Lung (tissue), 11 donors: ENCODE measurements at regions not wholly inside any gene's neighbourhood (a gene's known extent, or its start where the extent isn't known, plus 50 kb on each side); places are given as distances from the start of the nearest gene placed in this dataset.

ENCODE experiments used
- ATAC-seq: fragments of 200-7000 bp; cut with Tn5 transposase; one replicate; pipeline ENCODE4 v1.9.1; 2020; ENCODE audit warnings: moderate number of reproducible peaks; ENCODE audit not compliant: insufficient read depth, low FRiP score
- DNase-seq, 3 donors: peaks; one replicate each; pipeline ENCODE4 v3.0.0-alpha.2; 2013 to 2017
- H3K27ac ChIP-seq, 2 donors: one replicate each; pipeline ENCODE4 v1.5.1; 2013; ENCODE audit warnings: mild to moderate bottlenecking in 2 of 2, moderate library complexity in 2 of 2, control low read depth in 1 of 2, inconsistent platforms in 1 of 2, low read depth in 1 of 2, low read length in 1 of 2
- H3K27me3 ChIP-seq, 3 donors: one replicate each; pipeline ENCODE4 v1.5.1; 2013; ENCODE audit warnings: low read length in 2 of 3; ENCODE audit not compliant: control insufficient read depth in 3 of 3, insufficient read depth in 3 of 3
- H3K36me3 ChIP-seq, 4 donors: one replicate each; pipeline ENCODE4 v1.5.1; 2013; ENCODE audit warnings: low read length in 4 of 4, mild to moderate bottlenecking in 1 of 4, moderate library complexity in 1 of 4; ENCODE audit not compliant: control insufficient read depth in 4 of 4, insufficient read depth in 4 of 4
- H3K4me1 ChIP-seq, 5 donors: one replicate each; pipeline ENCODE4 v1.5.1; 2013; ENCODE audit warnings: low read length in 5 of 5, mild to moderate bottlenecking in 2 of 5, moderate library complexity in 1 of 5; ENCODE audit not compliant: control insufficient read depth in 5 of 5, insufficient read depth in 5 of 5
- H3K4me3 ChIP-seq: one replicate; pipeline ENCODE4 v1.5.1; 2013; ENCODE audit warnings: mild to moderate bottlenecking, control low read depth, moderate library complexity
- H3K9ac ChIP-seq, 2 donors: one replicate each; pipeline ENCODE4 v1.5.1; 2013; ENCODE audit warnings: low read length in 2 of 2, control low read depth in 1 of 2; ENCODE audit not compliant: insufficient read depth in 1 of 2
- H3K9me3 ChIP-seq, 4 donors: one replicate each; pipeline ENCODE4 v1.5.1; 2013; ENCODE audit warnings: low read length in 3 of 4, mild to moderate bottlenecking in 1 of 4, moderate library complexity in 1 of 4; ENCODE audit not compliant: control insufficient read depth in 4 of 4, insufficient read depth in 3 of 4
- WGBS, 2 donors: extraction: QIAGEN DNeasy Blood & Tissue Kit; methylation state at CpG; one replicate each; pipeline ENCODE4 v1.1.7; 2013; 5-methylcytosine and 5-hydroxymethylcytosine counted together
- TF ChIP-seq, protein P1 (sequence below): IDR thresholded peaks from 2 replicates; pipeline ENCODE4 v1.5.1; 2012; ENCODE audit warnings: mild to moderate bottlenecking; ENCODE audit errors: control extremely low read depth, extremely low read depth
- donor health status: control.
- donor health status: control.
- donor health status: Bipolar disorder and iron deficiency.
- donor health status: healthy.
- donor health status: DM: yes; HTN: yes; CAD: no.

- ATAC-seq (no peak), DNase-seq (peak in 1 of 3 donors; percentile 10)
- TF ChIP-seq, protein P1, sequence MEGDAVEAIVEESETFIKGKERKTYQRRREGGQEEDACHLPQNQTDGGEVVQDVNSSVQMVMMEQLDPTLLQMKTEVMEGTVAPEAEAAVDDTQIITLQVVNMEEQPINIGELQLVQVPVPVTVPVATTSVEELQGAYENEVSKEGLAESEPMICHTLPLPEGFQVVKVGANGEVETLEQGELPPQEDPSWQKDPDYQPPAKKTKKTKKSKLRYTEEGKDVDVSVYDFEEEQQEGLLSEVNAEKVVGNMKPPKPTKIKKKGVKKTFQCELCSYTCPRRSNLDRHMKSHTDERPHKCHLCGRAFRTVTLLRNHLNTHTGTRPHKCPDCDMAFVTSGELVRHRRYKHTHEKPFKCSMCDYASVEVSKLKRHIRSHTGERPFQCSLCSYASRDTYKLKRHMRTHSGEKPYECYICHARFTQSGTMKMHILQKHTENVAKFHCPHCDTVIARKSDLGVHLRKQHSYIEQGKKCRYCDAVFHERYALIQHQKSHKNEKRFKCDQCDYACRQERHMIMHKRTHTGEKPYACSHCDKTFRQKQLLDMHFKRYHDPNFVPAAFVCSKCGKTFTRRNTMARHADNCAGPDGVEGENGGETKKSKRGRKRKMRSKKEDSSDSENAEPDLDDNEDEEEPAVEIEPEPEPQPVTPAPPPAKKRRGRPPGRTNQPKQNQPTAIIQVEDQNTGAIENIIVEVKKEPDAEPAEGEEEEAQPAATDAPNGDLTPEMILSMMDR: no peak
- H3K9ac ChIP-seq: no peak overlapping the region
- H3K27me3 ChIP-seq: no peaks in the 10 kb centered on the region
- no peaks in the 10 kb centered on the region for H3K4me1 ChIP-seq
- 61 to 76% methylated on average over 17 of the region's 17 CpGs for WGBS, 2 donors
- H3K36me3 ChIP-seq: no peaks in the 10 kb centered on the region
- no peak overlapping the region for H3K27ac ChIP-seq
- H3K4me3 ChIP-seq: no peak overlapping the region
- H3K9me3 ChIP-seq: no peaks in the 10 kb centered on the region
Measured at GRCh38 chr2:61632276-61633169, 94.4 kb upstream of the XPO1 start.

- DNase-seq: no peak
- TF ChIP-seq, protein P1: no peak
- H3K9ac ChIP-seq: no peak overlapping the region
- no peak overlapping the region for H3K27ac ChIP-seq
- 95 to 98% methylated on average over 2 of the region's 2 CpGs for WGBS, 2 donors
- no peaks in the 10 kb centered on the region for H3K27me3 ChIP-seq
- H3K4me3 ChIP-seq: no peak overlapping the region
- no peak for ATAC-seq
- no peaks in the 10 kb centered on the region for H3K4me1 ChIP-seq
- H3K9me3 ChIP-seq: no peaks in the 10 kb centered on the region
- no peaks in the 10 kb centered on the region for H3K36me3 ChIP-seq
Measured at GRCh38 chr2:61631321-61631720, 93.2 kb upstream of the XPO1 start.

DNA sequence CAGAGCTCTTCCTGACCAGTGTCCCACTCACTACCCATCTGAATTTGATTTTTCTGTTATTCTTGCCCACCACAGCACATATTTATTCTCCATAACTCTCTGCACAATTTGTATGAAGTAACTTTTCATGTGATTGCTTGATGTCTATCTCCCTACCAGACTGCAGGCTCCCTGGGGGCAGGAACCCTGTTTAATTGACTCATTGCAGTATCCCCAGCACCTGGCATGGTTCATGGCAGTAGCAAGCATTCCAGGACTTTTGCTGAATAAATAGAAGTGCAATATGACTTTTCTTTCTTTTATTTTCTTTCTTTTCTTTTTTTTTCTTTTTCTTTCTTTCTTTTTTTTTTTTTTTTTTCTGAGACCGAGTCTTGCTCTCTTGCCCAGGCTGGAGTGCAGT is 88.7 kb upstream of the XPO1 start:
- TF ChIP-seq, protein P1: no peak
- no peak overlapping the region for H3K27ac ChIP-seq
- WGBS, 2 donors: 84 to 100% methylated on average over 1 of the region's 1 CpG

GRCh38 chr2:61623747-61624146 is 85.6 kb upstream of the XPO1 start:
- H3K4me3 ChIP-seq: no peak overlapping the region
- no peaks in the 10 kb centered on the region for H3K27me3 ChIP-seq
- DNase-seq (no peak), ATAC-seq (no peak)
- TF ChIP-seq, protein P1: no peak
- no peaks in the 10 kb centered on the region for H3K9me3 ChIP-seq
- 95 to 96% methylated on average over 5 of the region's 5 CpGs for WGBS, 2 donors
- no peak overlapping the region for H3K9ac ChIP-seq
- no peaks in the 10 kb centered on the region for H3K4me1 ChIP-seq
- no peak overlapping the region for H3K27ac ChIP-seq
- H3K36me3 ChIP-seq: no peaks in the 10 kb centered on the region

More for the DNA sequence above, 88.7 kb upstream of the XPO1 start:
- ATAC-seq (no peak), DNase-seq (no peak)
- no peaks in the 10 kb centered on the region for H3K36me3 ChIP-seq
- no peaks in the 10 kb centered on the region for H3K9me3 ChIP-seq
- no peak overlapping the region for H3K4me3 ChIP-seq
- H3K27me3 ChIP-seq: no peaks in the 10 kb centered on the region
- H3K4me1 ChIP-seq: no peaks in the 10 kb centered on the region
- H3K9ac ChIP-seq: no peak overlapping the region
